ENCODE measurements at regions not wholly inside any gene's neighbourhood (a gene's known extent, or its start where the extent isn't known, plus 50 kb on each side); places are given as distances from the start of the nearest gene placed in this dataset.
"Not testable (repeated sequence)": the region's sequence is repeated elsewhere in the genome, so short reads cannot be mapped to it uniquely, and the experiment has no call there.

DNA sequence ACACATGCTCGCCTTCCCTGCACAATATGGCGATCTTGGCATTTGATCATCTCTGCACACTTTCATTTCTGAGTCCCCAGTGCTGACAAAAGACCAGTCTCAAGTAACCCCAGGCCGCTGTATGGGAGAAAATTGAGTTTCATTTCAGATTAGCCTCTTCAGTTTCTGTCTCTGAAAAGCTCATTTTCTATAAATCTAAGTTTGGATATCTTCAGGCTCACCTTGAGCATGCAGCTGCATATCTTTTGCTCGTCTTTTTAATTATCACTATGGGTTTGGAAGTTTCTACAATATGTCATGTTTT is 169.1 kb upstream of the MAST4 start:
- no peak for DNase-seq (ENCODE audit: insufficient read length, low spot score)
- no peak for FAIRE-seq
- no peak for TF ChIP-seq POLR2A (IDR thresholded peaks at IDR 0.05; ENCODE audit: low read depth, low read length)

DNA sequence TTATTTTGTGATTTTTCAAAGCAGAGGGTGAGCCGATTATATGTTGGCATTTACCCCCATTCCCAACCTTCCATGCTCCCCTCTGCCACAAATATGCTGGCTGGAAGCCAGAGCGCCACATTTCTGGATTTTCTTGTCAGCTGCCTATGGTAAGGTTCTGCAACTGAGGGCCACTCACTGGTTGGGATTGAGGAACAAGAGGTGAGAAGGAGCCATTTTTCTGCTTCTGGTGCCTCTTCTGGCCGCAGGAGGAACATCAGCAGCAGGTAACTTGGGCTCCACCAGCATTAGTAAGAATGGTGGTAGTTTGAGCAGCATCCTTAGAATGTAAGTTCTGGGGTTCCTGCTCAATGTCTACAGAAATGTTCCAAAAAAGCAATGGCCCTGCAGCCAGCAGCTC is 159.5 kb upstream of the MAST4 start:
- no peak for TF ChIP-seq POLR2A (IDR thresholded peaks at IDR 0.05; ENCODE audit: low read depth, low read length)
- FAIRE-seq: no peak
- no peak for DNase-seq (ENCODE audit: insufficient read length, low spot score)

DNA sequence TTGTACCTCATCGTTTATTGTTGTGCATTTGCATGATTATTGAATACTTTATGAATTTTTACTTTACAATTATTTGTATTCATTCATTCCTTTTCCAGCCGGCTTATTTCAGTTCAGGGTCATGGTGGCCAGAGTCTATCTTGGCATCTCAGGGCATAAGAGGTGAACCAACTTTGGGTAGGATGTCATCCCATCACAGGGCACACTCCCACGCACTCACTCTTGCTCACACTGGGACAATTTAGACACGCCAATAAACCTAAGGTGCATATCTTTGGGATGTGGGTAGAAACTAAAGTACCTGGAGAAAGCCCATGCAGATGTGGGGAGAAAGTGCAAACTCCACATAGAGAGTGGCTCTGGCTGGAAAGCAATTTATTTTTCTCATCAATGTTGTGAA is 158.1 kb upstream of the MAST4 start:
- no peak for DNase-seq (ENCODE audit: insufficient read length, low spot score)
- no peak for FAIRE-seq
- no peak for TF ChIP-seq POLR2A (IDR thresholded peaks at IDR 0.05; ENCODE audit: low read depth, low read length)

DNA sequence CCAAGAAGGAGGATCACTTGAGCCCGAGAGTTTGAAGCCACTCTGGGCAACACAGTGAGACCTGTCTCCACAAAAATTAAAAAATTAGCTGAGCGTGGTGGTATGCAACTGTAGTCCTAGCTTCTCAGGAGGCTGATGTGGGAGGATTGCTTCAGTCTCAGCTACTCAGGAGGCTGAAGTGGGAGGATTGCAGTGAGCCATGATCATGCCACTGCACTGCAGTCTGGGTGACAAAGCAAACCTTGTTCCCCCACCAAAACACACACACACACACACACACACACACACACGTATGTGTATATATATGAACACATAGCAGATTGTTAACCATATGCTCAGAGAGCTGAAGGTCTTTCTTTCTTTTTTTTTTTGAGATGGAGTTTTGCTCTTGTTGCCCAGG is 157.5 kb upstream of the MAST4 start:
- no peak for DNase-seq (ENCODE audit: insufficient read length, low spot score)
- FAIRE-seq: no peak
- TF ChIP-seq POLR2A (IDR thresholded peaks at IDR 0.05; ENCODE audit: low read depth, low read length): no peak

DNA sequence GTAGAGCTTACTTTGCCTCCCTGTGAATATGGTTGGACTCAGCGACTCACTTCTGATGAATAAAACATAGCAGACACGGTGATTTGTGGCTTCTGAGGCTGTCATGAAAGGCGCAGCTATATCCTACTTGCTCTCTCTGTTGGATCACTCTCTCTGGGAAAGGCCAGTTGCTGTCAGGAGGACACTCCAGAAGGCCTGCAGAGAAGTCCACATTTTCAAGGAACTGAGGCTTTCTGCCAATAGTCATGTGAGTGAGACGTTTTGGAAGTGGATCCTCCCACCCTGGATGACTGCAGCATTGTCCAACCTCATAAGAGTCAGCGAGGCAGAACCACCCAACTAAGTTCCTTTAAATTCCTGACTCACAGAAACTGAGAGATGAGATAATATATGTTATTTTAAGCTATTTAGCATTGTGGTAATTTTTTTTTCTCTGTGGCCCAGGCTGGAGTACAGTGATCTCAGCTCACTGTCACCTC is 156.0 kb upstream of the MAST4 start:
- peak; percentile 83 for FAIRE-seq
- TF ChIP-seq POLR2A (IDR thresholded peaks at IDR 0.05; ENCODE audit: low read depth, low read length): no peak
- DNase-seq (ENCODE audit: insufficient read length, low spot score): peak; percentile 12

DNA sequence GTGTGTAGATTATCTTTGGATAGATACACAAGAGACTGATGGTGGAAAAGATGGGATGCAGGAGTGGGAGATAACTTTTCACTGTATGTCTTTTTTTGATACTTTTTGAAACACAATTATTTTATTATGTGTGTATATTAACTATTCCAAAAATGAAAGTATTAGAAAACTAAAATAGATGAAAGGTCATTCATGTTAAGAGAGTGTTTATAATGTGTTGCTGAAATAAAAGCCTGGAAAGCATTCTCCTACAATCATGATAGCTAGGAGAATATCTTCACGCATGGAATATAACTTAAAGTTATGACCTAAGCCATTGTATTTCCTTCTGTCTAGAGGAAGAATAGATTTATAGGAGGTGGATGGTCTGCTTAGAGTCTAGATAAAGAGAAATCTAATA is 154.8 kb upstream of the MAST4 start:
- DNase-seq (ENCODE audit: insufficient read length, low spot score): no peak
- no peak for TF ChIP-seq POLR2A (IDR thresholded peaks at IDR 0.05; ENCODE audit: low read depth, low read length)
- FAIRE-seq: no peak

DNA sequence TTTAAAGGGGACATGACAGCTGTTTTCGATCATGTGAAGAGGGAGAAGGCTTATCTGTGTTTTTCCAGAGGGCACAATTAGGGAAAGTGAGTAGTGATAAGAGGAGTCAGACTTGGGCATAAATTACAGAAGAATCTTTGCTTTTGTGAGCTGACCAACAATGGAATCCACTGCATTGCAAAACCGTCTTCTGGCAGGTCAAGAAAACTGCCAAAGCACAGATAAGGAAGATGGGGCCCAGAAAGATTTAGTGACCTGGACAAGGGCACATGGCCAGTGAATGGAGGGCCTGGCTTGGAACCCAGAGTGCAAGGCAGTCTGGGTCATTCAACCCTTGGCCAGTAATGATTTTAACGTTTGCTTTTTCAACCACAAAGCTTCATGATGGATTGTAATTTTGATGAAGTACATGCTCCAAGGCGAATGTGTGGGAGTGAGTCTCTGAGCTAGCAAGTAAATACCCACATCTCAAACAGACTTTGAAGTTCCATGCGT is 153.2 kb upstream of the MAST4 start:
- TF ChIP-seq POLR2A (IDR thresholded peaks at IDR 0.05; ENCODE audit: low read depth, low read length): no peak
- FAIRE-seq: no peak
- DNase-seq (ENCODE audit: insufficient read length, low spot score): no peak

DNA sequence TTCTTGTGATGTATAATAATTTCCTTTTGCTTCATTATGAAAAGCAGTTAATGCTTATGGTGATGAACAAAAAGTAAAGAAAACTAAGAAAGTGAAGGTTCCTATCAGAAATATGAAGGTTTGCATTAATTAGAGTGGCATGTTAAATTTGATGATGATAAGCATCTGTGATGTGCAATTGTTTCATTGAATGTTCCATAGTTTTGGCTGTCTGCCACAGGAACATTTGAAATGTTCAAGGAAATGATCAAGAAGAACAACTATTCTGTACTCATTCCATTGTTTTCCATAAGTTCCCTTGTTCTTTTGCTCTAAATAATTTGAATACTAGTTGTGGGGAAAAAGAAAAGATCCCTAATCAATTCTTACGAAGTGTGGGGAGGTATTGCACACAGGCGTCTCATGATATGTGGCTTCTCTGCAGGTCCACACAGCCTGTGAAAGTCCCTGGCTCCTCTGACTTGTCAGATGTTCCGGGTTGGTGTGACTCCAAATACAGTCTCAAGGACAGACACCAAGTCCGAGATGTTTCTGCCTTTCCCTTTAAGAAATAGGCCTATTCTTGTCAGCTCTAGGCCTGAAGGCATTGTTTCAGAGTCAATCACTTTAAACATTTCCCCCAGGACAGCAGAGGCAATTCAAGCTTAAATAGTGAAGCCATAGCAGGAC is 152.6 kb upstream of the MAST4 start:
- FAIRE-seq: no peak
- DNase-seq (ENCODE audit: insufficient read length, low spot score): no peak
- TF ChIP-seq POLR2A (IDR thresholded peaks at IDR 0.05; ENCODE audit: low read depth, low read length): no peak

DNA sequence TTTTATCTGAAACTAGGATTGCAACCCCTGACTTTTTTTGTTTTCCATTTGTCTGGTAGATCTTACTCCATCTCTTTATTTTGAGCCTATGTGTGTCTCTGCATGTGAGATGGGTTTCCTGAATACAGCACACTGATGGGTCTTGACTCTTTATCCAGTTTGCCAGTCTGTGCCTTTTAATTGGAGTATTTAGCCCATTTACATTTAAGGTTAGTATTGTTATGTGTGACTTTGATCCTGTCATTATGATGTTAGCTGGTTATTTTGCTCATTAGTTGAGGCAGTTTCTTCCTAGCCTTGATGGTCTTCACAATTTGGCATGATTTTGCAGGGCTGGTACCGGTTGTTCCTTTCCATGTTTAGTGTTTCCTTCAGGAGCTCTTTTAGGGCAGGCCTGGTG is 148.1 kb upstream of the MAST4 start:
- DNase-seq (ENCODE audit: insufficient read length, low spot score); FAIRE-seq: not testable (repeated sequence)

DNA sequence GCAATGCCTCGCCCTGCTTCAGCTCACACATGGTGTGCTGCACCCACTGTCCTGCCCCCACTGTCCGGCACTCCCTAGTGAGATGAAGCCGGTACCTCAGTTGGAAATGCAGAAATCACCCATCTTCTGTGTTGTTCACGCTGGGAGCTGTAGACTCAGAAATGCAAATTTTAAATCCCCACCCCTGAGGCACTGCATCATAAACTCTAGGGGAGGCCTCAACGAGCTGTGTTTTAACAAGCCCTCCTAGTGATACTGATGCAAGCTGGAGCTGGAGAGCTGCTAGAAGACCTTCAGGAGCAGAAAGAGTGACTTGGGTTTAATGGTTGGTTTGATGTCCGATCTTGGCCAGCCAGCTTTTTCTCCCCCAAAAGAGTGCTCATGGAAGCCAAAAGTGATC is 146.0 kb upstream of the MAST4 start:
- DNase-seq (ENCODE audit: insufficient read length, low spot score): no peak
- no peak for FAIRE-seq
- no peak for TF ChIP-seq POLR2A (IDR thresholded peaks at IDR 0.05; ENCODE audit: low read depth, low read length)

DNA sequence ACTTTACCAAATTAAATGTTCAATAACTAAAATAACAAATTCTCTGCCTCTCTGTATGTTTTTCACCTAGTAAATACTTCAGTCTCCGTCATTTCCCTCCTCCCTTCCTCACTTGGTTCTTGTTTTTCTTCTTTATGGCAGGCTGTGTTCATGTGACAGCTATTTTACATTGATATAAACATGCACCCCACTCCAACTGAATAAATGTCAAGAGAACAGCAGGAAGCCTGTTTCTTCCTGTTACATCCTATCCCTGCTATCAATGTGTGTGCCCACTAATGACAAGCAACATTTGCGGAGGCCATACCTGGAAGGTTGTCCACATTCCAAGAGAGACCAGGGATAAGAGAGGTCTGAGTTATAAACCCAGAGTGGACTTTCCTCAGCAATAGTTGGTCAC is 145.2 kb upstream of the MAST4 start:
- TF ChIP-seq POLR2A (IDR thresholded peaks at IDR 0.05; ENCODE audit: low read depth, low read length): no peak
- DNase-seq (ENCODE audit: insufficient read length, low spot score) (no peak), FAIRE-seq (no peak)

DNA sequence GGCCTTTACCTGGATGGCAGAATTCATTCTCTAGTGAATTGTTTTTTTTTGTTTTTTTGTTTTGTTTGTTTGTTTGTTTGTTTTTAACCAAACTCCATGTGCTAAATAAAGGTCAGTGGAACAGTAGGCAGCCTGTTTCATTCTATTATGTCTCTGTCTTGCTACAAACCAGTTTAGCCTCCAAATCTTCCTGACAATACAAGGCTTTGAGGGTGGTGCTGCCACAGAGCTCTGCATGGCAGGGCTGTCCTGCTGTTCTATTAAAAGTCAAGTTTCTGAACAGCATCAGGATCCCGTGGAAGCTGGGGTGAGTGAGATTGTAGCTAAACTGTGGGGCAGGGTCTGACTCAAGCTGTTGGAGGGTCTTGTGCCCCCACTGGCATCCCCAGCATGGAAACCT is 144.1 kb upstream of the MAST4 start:
- FAIRE-seq: no peak
- no peak for TF ChIP-seq POLR2A (IDR thresholded peaks at IDR 0.05; ENCODE audit: low read depth, low read length)

DNA sequence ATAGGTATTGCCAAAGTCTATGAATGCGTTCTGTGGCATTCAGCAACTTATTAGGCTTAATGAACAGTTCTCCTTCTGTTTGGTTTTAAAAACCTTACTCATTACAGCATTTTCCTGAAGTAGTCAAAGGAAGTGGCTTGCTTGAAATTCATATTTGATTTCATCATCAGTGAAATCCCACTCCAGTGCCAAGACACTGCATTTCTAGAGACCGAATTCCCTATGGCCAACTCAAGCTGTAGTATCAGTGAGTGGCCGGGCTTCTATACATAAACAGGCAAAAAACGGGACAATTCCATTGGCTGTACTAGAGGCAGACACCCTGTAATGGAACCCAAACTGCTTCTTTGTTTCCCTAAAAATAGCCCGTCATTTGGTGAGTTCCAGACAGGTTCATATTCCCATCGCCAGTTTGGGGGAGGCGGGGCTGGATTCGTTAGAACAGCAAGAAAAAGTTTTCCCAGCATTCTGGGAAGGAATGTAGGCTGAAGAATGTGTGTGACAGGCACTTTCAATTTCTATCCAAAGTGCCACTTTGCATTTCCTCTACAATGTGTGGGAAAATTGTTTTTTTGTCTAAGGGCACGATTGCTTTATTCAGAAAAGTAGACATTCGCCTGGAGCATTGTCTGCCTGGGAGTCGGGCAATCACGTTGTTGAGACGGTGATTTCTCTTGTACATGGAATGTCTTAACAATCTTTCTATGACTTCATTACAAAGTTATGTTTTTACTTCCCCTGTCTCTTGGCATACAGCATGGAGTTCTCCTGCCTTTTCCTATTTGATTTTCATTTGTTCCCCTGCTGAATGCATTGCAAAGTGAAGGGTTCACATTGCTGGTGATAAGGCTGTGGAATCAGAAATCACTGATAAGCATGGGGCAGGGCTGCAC is 141.8 kb upstream of the MAST4 start:
- TF ChIP-seq POLR2A (IDR thresholded peaks at IDR 0.05; ENCODE audit: low read depth, low read length): no peak
- peak; percentile 61 for FAIRE-seq

More for the DNA sequence above, 144.1 kb upstream of the MAST4 start:
- no peak for DNase-seq (ENCODE audit: insufficient read length, low spot score)

DNA sequence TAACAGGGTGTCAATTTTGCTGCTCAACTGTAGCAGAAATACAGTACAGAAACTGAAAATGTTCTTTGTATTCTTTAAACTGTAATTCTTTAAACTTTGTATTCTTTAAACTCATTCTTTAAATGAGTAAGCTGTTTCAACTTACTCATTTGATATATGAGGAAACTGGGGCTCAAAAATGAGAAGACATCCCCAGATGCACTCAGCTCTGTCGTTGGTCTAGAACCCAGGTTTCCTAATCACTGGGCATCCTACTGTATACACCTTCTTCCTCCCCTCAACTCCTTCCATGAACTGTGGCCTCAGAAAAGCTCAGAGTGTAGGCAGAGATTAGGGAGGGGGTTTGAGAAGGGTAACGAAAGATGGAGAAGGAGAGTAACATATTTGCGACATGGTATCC is 136.5 kb upstream of the MAST4 start:
- no peak for TF ChIP-seq POLR2A (IDR thresholded peaks at IDR 0.05; ENCODE audit: low read depth, low read length)
- no peak for DNase-seq (ENCODE audit: insufficient read length, low spot score)
- no peak for FAIRE-seq

More for the DNA sequence above, 141.8 kb upstream of the MAST4 start:
- DNase-seq (ENCODE audit: insufficient read length, low spot score): peak; percentile 20

DNA sequence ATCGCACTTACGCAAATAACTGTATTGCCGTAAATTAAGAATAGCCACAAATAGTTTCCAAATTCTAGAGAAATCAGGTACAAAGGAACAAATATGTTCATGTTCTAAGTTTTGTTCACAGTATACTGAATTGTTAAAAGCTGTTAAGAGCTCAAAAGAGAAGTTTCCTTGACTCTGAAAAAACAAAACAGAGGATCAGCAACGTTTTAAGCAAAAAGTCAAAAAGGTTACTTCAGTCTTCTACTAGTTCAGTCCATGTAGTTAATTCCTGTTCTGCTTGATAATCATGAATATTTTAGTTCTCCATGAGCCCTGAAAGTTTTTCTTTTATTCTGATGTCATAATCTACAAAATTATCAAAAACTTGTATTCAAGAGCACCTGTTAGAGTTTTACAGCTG is 128.6 kb upstream of the MAST4 start:
- FAIRE-seq (no peak), DNase-seq (ENCODE audit: insufficient read length, low spot score) (no peak)
- TF ChIP-seq POLR2A (IDR thresholded peaks at IDR 0.05; ENCODE audit: low read depth, low read length): no peak
